T-helper 2 cell treated with Interferon-gamma antibody and Interleukin-4, amounts not matched to agents 100 ng/mL and 5 ng/mL, for 36 hours (primary cell): ENCODE measurements at regions not wholly inside any gene's neighbourhood (a gene's known extent, or its start where the extent isn't known, plus 50 kb on each side); places are given as distances from the start of the nearest gene placed in this dataset.

Experiments
- intact Hi-C: fragments of 100-400 bp; cut with micrococcal nuclease; formaldehyde crosslinking; loops from one replicate; pipeline ENCODE4 v1.15.1; 2023

- intact Hi-C loops = no loop called here
These were observed 339.0 kb upstream of the DDX53 start for GRCh38 chrX:22660756-22661155.

GRCh38 chrX:22662776-22663175 is 337.0 kb upstream of the DDX53 start:
- intact Hi-C loops = no loop called here

GRCh38 chrX:22664826-22665225 is 334.9 kb upstream of the DDX53 start:
- intact Hi-C loops = no loop called here

- intact Hi-C loops = no loop called here
These were observed 333.9 kb upstream of the DDX53 start for GRCh38 chrX:22665818-22666217.

GRCh38 chrX:22666441-22666840 is 333.3 kb upstream of the DDX53 start:
- intact Hi-C loops = no loop called here

- intact Hi-C loops = no loop called here
These were observed 324.8 kb upstream of the DDX53 start for GRCh38 chrX:22674932-22675331.

GRCh38 chrX:22686138-22686541 is 313.6 kb upstream of the DDX53 start:
- intact Hi-C loops = no loop called here

GRCh38 chrX:22689290-22689689 is 310.5 kb upstream of the DDX53 start:
- intact Hi-C loops = no loop called here

- intact Hi-C loops = no loop called here
These were observed 309.6 kb upstream of the DDX53 start for GRCh38 chrX:22690116-22690515.

- intact Hi-C loops = no loop called here
These were observed 307.7 kb upstream of the DDX53 start for GRCh38 chrX:22691966-22692565.

- intact Hi-C loops = no loop called here
These were observed 301.6 kb upstream of the DDX53 start for GRCh38 chrX:22698151-22698550.

- intact Hi-C loops = no loop called here
These were observed 300.1 kb upstream of the DDX53 start for GRCh38 chrX:22699581-22700091.

- intact Hi-C loops = no loop called here
These were observed 286.8 kb upstream of the DDX53 start for GRCh38 chrX:22712942-22713341.

- intact Hi-C loops = no loop called here
These were observed 269.2 kb upstream of the DDX53 start for GRCh38 chrX:22730542-22730941.

- intact Hi-C loops = no loop called here
These were observed 262.2 kb upstream of the DDX53 start for GRCh38 chrX:22737541-22737940.

- intact Hi-C loops = no loop called here
These were observed 260.5 kb upstream of the DDX53 start for GRCh38 chrX:22739276-22739675.

GRCh38 chrX:22740836-22741235 is 258.9 kb upstream of the DDX53 start:
- intact Hi-C loops = no loop called here

GRCh38 chrX:22742174-22742573 is 257.6 kb upstream of the DDX53 start:
- intact Hi-C loops = no loop called here

GRCh38 chrX:22746081-22746480 is 253.7 kb upstream of the DDX53 start:
- intact Hi-C loops = no loop called here

GRCh38 chrX:22748093-22748999 is 251.4 kb upstream of the DDX53 start:
- intact Hi-C loops = loop anchor here (2.0 kb wide), 1 partner anchor 612 kb away; no protein-coding TSS in a partner anchor

- intact Hi-C loops = no loop called here
These were observed 240.8 kb upstream of the DDX53 start for GRCh38 chrX:22758807-22759481.

- intact Hi-C loops = no loop called here
These were observed 239.2 kb upstream of the DDX53 start for GRCh38 chrX:22760513-22761057.
